ENCODE measurements at regions not wholly inside any gene's neighbourhood (a gene's known extent, or its start where the extent isn't known, plus 50 kb on each side); places are given as distances from the start of the nearest gene placed in this dataset.

- Histone ChIP-seq H3K9me3 (peaks cover 0 to 9% (median 2%) of the 10 kb centered on the region in 8 donors), H3K4me1 (no peaks in the 10 kb centered on the region), H3K4me3 (no peak overlapping the region), H3K36me3 (no peaks in the 10 kb centered on the region), H3K27me3 (replicated peaks in 1 of 7) (no peaks in the 10 kb centered on the region), H3K27ac (no peak overlapping the region)
- intact Hi-C loops (cut with DNase I; ENCODE audit: low total_unique reads), result no loop called here
- no peak for TF ChIP-seq POLR2A (IDR thresholded peaks at IDR 0.05)
- TF ChIP-seq POLR2AphosphoS5 (IDR thresholded peaks at IDR 0.05), result no peak
- TF ChIP-seq CTCF (IDR thresholded peaks at IDR 0.05 in 8 of 11, conservative IDR thresholded peaks at IDR 0.05 in 3 of 11), result no peak
- no peak for DNase-seq
Measured at GRCh38 chr10:126731610-126731990, 61.1 kb upstream of the C10orf90 start.

- Histone ChIP-seq H3K9me3 (peaks cover 0 to 9% (median 2%) of the 10 kb centered on the region in 8 donors), H3K27ac (no peak overlapping the region), H3K36me3 (no peaks in the 10 kb centered on the region), H3K4me3 (no peak overlapping the region), H3K4me1 (no peaks in the 10 kb centered on the region), H3K27me3 (replicated peaks in 1 of 7) (no peaks in the 10 kb centered on the region)
- DNase-seq, result no peak
- WGBS, 5 donors, result 55 to 67% (median 60%) methylated on average over 5 of the region's 5 CpGs
- intact Hi-C loops (cut with DNase I; ENCODE audit: low total_unique reads), result no loop called here
- TF ChIP-seq POLR2AphosphoS5 (IDR thresholded peaks at IDR 0.05), result no peak
- TF ChIP-seq POLR2A (IDR thresholded peaks at IDR 0.05), result no peak
- TF ChIP-seq CTCF (IDR thresholded peaks at IDR 0.05 in 8 of 11, conservative IDR thresholded peaks at IDR 0.05 in 3 of 11), result no peak
Measured at GRCh38 chr10:126732308-126732707, 61.8 kb upstream of the C10orf90 start.

- WGBS, 5 donors, result 66 to 85% (median 75%) methylated on average over 5 of the region's 5 CpGs
- peaks cover 0 to 9% (median 0%) of the 10 kb centered on the region in 8 donors for H3K9me3 ChIP-seq
- H3K27ac ChIP-seq, result no peak overlapping the region
- no peak overlapping the region for H3K4me3 ChIP-seq
- TF ChIP-seq CTCF (IDR thresholded peaks at IDR 0.05 in 8 of 11, conservative IDR thresholded peaks at IDR 0.05 in 3 of 11) (no peak), POLR2A (IDR thresholded peaks at IDR 0.05) (no peak), POLR2AphosphoS5 (IDR thresholded peaks at IDR 0.05) (no peak)
- H3K4me1 ChIP-seq, result no peaks in the 10 kb centered on the region
- no peaks in the 10 kb centered on the region for H3K27me3 ChIP-seq (replicated peaks in 1 of 7)
- DNase-seq, result no peak
- intact Hi-C loops (cut with DNase I; ENCODE audit: low total_unique reads), result no loop called here
- no peaks in the 10 kb centered on the region for H3K36me3 ChIP-seq
Measured at GRCh38 chr10:126732868-126733267, 62.4 kb upstream of the C10orf90 start.

- Histone ChIP-seq H3K9me3 (no peaks in the 10 kb centered on the region), H3K27ac (no peak overlapping the region), H3K4me3 (no peak overlapping the region), H3K36me3 (no peaks in the 10 kb centered on the region), H3K4me1 (no peaks in the 10 kb centered on the region), H3K27me3 (replicated peaks in 1 of 7) (no peaks in the 10 kb centered on the region)
- TF ChIP-seq CTCF (IDR thresholded peaks at IDR 0.05 in 8 of 11, conservative IDR thresholded peaks at IDR 0.05 in 3 of 11), result no peak
- TF ChIP-seq POLR2A (IDR thresholded peaks at IDR 0.05), result no peak
- no peak for TF ChIP-seq POLR2AphosphoS5 (IDR thresholded peaks at IDR 0.05)
- intact Hi-C loops (cut with DNase I; ENCODE audit: low total_unique reads), result no loop called here
- 47 to 65% (median 61%) methylated on average over 3 of the region's 3 CpGs for WGBS, 5 donors
- DNase-seq, result no peak
Measured at GRCh38 chr10:126734015-126734414, 63.5 kb upstream of the C10orf90 start.

Data from spleen (tissue), 11 donors.